T-helper 1 cell (primary cell): ENCODE measurements at regions not wholly inside any gene's neighbourhood (a gene's known extent, or its start where the extent isn't known, plus 50 kb on each side); places are given as distances from the start of the nearest gene placed in this dataset.

Source experiments
- DNase-seq, 5 donors: peaks; one replicate each; pipeline ENCODE4 v3.0.0-alpha.2; 2012 to 2020

GRCh38 chr12:92459850-92460249 lies 242.9 kb upstream of the PLEKHG7 start:
- DNase-seq = no peak

DNA sequence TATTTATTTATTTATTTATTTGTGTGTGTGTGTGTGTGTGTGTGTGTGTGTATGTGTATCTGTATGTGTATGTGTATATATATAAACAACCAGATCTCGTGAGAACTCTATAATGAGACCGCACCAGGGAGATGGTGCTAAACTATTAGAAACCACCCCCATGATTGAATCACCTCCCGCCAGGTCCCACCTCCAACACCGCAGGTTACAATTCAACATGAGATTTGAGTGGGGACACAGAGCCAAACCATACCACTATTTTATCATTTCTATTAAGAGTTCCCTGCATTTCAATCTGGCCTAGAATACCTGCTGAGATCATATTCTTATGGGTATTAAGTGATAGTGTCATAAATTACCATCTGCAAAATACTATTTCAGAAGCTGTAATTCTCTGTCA lies 243.8 kb upstream of the PLEKHG7 start:
- DNase-seq = no peak

- no peak for DNase-seq
These were observed 245.2 kb upstream of the PLEKHG7 start for GRCh38 chr12:92457458-92458180.

- DNase-seq = no peak
These were observed 250.0 kb upstream of the PLEKHG7 start for GRCh38 chr12:92452763-92453162.

DNA sequence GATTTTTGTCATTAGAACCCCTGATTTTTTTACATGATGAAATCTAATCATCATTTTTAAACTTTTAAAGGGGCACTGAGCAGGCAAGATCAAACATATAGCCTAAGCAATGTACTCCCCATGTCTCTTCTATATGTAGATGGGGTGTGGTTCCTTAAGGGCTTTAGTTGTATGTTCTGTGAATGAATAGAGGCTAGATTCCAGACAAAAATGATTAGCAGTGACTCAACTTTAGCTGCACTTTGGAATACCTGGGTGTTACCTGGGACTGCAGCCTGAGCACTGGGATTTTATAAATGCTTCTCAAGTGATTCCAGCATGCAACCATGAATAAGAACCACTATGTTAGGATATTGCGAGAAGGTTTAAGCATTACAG lies 256.7 kb upstream of the PLEKHG7 start:
- DNase-seq = no peak

GRCh38 chr12:92445253-92446082 lies 257.3 kb upstream of the PLEKHG7 start:
- no peak for DNase-seq

GRCh38 chr12:92444763-92445162 lies 258.0 kb upstream of the PLEKHG7 start:
- no peak for DNase-seq

DNA sequence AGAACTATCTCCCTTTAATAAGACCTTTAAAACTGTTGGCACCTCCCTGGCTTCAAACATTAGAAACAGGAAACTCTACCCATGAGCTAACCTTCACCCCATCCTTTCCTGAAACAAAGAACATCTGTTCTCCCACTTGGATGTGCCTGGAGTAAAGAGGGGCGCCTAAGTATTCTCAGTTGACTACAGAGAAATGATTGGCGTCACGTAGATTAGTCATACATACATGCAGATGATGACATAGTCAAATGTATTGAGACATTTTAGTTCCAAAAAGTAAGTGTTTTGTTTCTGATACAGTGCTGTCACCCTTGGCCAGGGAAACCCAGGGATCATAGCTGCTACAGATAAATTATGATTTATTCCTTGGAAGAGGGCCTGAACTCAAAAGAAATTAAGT lies 260.0 kb upstream of the PLEKHG7 start:
- no peak for DNase-seq

DNA sequence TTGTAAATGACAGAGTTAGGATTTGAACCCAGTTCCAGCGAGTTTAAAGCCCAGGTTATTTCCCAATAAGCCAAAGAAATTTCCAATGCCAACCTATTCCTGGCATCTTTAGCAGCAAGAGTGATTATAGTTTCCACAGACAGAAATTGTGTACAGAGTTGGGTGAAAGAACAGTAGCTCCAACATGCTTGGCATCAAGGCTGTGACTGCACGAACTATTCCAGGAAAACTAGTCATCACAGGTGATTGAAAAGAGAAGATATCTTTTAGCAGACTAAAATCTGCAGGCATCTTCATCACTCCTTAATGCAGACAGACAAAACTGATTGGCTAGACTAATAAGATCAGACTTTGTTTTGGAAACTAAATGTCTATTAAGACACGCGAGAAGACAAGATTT lies 262.7 kb upstream of the PLEKHG7 start:
- DNase-seq = no peak

GRCh38 chr12:92439420-92439805 lies 263.4 kb upstream of the PLEKHG7 start:
- no peak for DNase-seq

DNA sequence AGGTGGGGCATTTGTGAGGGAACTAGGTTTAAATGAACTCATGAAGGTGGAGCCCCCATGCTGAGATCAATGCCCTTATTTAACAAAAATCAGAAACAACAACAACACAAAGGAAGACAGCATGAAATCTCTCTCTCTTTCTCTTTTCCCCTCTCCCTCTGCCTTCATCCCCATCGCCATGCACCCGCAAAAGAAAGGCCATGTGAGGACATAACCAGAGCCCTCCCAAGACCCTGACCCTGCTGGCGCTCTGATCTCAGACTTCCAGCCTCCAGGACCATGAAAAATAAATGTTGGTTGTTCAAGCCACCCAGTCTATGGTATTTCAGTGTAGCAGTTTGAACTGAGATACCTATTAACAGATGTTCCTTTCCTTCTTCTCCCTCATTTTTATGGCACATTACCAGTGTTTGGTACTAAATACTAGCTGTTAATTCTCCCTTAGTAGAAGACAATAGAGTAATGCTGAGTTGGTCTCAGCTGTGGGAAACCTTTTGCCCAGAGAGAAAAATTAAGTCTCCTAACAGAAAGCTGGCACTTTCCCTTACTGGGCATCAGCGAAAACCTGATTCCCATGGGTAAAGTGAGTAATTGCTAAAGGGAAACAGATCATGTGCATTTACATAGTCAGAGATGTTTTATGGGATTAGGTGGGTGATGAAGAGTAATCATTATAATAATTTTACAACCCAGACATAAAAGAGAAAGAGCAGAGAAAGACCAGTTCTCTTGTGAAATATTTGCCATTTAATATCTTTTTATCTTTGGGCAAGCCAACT lies 264.0 kb upstream of the PLEKHG7 start:
- DNase-seq = no peak

- DNase-seq = no peak
These were observed 265.3 kb upstream of the PLEKHG7 start for GRCh38 chr12:92437452-92437851.

GRCh38 chr12:92436856-92437255 lies 265.9 kb upstream of the PLEKHG7 start:
- DNase-seq = no peak

GRCh38 chr12:92434607-92435025 lies 268.2 kb upstream of the PLEKHG7 start:
- no peak for DNase-seq

GRCh38 chr12:92432724-92433441 lies 269.9 kb upstream of the PLEKHG7 start:
- peak in 1 of 5 donors; percentile 23 for DNase-seq

DNA sequence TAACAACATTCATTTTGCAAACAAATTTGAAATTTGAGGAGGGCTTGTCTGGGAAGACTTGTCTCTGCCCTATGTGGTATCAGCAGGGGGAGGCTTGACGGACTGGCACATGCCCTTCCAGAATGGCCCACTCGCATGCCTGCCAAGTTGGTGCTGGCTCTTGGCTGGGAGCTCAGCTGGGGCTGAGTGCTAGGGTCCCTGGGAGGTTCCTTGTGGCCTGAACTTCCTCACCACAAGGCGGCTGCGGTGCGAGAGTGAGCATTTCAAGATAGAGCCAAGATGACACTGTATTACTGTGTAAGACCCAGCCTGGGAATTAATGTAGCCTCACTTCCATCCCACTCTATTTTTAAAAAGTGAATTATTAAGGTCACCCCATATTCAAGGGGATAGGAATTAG lies 271.6 kb upstream of the PLEKHG7 start:
- DNase-seq = peak in 1 of 5 donors; percentile 8

DNA sequence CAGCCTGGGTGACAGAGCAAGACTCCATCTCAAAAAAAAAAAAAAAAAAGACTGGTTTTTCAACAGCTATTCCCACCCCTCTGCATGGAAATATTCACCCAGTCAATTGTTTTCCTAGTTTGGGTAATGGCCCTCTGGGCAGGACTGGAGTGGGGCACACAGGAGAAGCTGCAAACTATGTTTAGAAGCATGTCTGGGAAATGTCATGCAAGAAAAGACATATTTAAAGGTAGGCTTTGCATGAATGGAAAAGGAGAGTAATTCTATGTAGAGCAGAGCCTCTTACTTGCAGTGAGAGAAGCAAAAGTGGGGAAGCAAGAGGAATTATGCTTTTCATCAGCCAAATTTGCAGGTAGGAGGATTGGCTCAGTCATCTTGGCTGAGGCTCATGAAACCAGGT lies 276.5 kb upstream of the PLEKHG7 start:
- DNase-seq = no peak

DNA sequence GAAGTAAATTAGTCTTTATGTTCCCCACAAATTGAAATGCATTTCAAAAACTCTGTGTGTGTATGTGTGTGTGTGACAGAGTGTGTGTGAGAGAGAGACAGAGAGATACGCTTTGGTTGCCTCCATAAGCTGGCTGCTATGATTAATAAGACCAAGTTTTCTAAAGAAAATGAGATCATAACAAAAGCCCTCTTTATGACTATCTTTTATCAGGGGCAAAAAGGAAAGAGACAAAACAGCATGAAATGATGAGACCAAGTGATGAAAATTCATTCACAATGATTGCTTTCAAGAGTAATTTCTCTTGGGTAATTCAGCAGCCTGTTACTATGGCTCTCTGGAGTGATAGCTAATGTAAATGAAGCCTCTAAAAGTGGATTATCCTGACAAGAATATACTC lies 277.6 kb upstream of the PLEKHG7 start:
- DNase-seq = no peak

DNA sequence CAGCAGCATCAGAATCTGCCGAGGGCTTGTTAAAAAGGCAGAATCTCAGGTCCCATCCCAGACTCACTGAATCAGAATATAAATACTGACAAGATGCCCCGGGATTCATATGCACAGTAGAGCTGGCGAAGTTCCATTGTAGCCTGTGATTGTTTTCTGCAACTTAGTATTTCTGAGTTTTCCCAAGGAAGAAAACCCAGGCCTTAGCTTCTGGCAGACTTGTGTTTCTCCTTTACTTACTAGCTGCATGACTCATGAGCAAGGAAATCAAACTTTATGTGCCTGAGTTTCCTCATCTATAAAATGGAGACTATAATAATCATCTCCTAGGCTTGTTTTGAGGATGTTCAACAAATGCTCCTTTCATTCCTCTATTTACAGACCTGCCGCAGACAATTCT lies 278.5 kb upstream of the PLEKHG7 start:
- DNase-seq = no peak

GRCh38 chr12:92421701-92422100 lies 276.1 kb upstream of the BTG1 start:
- no peak for DNase-seq

- no peak for DNase-seq
These were observed 275.4 kb upstream of the BTG1 start for GRCh38 chr12:92421042-92421441.

GRCh38 chr12:92419201-92419600 lies 273.6 kb upstream of the BTG1 start:
- no peak for DNase-seq

- no peak for DNase-seq
These were observed 272.7 kb upstream of the BTG1 start for GRCh38 chr12:92418381-92418780.
